Neural crest cell (in vitro differentiated cells): ENCODE measurements at regions not wholly inside any gene's neighbourhood (a gene's known extent, or its start where the extent isn't known, plus 50 kb on each side); places are given as distances from the start of the nearest gene placed in this dataset.

Experiments
- DNase-seq: peaks from one replicate; pipeline ENCODE4 v3.0.0; 2021; ENCODE audit warnings: low read depth, mixed read lengths, low spot score
- H3K27ac Mint-ChIP-seq: one replicate; pipeline ENCODE4 v1.8.0; 2021; ENCODE audit warnings: mild to moderate bottlenecking, mixed read lengths; ENCODE audit not compliant: unreplicated experiment
- H3K27me3 Mint-ChIP-seq: 2 replicates; pipeline ENCODE4 v1.8.0; 2021; ENCODE audit warnings: low read depth, mild to moderate bottlenecking, mixed read lengths
- H3K36me3 Mint-ChIP-seq: 2 replicates; pipeline ENCODE4 v1.8.0; 2021; ENCODE audit warnings: low read depth, mild to moderate bottlenecking, mixed read lengths
- H3K4me1 Mint-ChIP-seq: 2 replicates; pipeline ENCODE4 v1.8.0; 2021; ENCODE audit warnings: mixed read lengths
- H3K4me3 Mint-ChIP-seq: one replicate; pipeline ENCODE4 v1.8.0; 2021; ENCODE audit warnings: mild to moderate bottlenecking, mixed read lengths
- H3K9me3 Mint-ChIP-seq: 2 replicates; pipeline ENCODE4 v1.8.0; 2021; ENCODE audit warnings: mixed read lengths
- CTCF ChIP-seq: fragments of 200-600 bp; sonication (generic); conservative IDR thresholded peaks from 2 replicates; pipeline ENCODE4 v1.5.0; 2021; ENCODE audit warnings: antibody characterized with exemption, mild to moderate bottlenecking

GRCh38 chr2:181128199-181128598, 147.8 kb downstream of the UBE2E3 start:
- Mint-ChIP-seq H3K4me1 (peaks cover 14% of the 10 kb centered on the region), H3K4me3 (no peak overlapping the region), H3K9me3 (no peaks in the 10 kb centered on the region), H3K27me3 (no peaks in the 10 kb centered on the region), H3K36me3 (no peaks in the 10 kb centered on the region), H3K27ac (no peak overlapping the region)
- no peak for TF ChIP-seq CTCF
- DNase-seq = no peak

- Mint-ChIP-seq H3K4me3 (no peak overlapping the region), H3K27me3 (no peaks in the 10 kb centered on the region), H3K27ac (no peak overlapping the region), H3K4me1 (peaks cover 5% of the 10 kb centered on the region), H3K9me3 (no peaks in the 10 kb centered on the region), H3K36me3 (no peaks in the 10 kb centered on the region)
- no peak for DNase-seq
- no peak for TF ChIP-seq CTCF
These were observed 149.1 kb downstream of the UBE2E3 start for GRCh38 chr2:181129364-181130056.

GRCh38 chr2:181130686-181131085, 150.3 kb downstream of the UBE2E3 start:
- Mint-ChIP-seq H3K27me3 (no peaks in the 10 kb centered on the region), H3K27ac (no peak overlapping the region), H3K4me1 (no peaks in the 10 kb centered on the region), H3K9me3 (no peaks in the 10 kb centered on the region), H3K36me3 (no peaks in the 10 kb centered on the region), H3K4me3 (no peak overlapping the region)
- TF ChIP-seq CTCF = no peak
- no peak for DNase-seq

GRCh38 chr2:181131584-181131983, 151.2 kb downstream of the UBE2E3 start:
- TF ChIP-seq CTCF = no peak
- Mint-ChIP-seq H3K4me3 (no peak overlapping the region), H3K27me3 (no peaks in the 10 kb centered on the region), H3K4me1 (no peaks in the 10 kb centered on the region), H3K27ac (no peak overlapping the region), H3K36me3 (peaks cover 3% of the 10 kb centered on the region), H3K9me3 (peaks cover 3% of the 10 kb centered on the region)
- DNase-seq = no peak

GRCh38 chr2:181138816-181139215, 158.4 kb downstream of the UBE2E3 start:
- H3K4me1 Mint-ChIP-seq = peaks cover 6% of the 10 kb centered on the region
- H3K27ac Mint-ChIP-seq = no peak overlapping the region
- TF ChIP-seq CTCF = no peak
- H3K27me3 Mint-ChIP-seq = no peaks in the 10 kb centered on the region
- peaks cover 3% of the 10 kb centered on the region for H3K9me3 Mint-ChIP-seq
- peaks cover 3% of the 10 kb centered on the region for H3K36me3 Mint-ChIP-seq
- no peak for DNase-seq
- H3K4me3 Mint-ChIP-seq = no peak overlapping the region
